HG03175 (cell line): ENCODE measurements at regions not wholly inside any gene's neighbourhood (a gene's known extent, or its start where the extent isn't known, plus 50 kb on each side); places are given as distances from the start of the nearest gene placed in this dataset.
"Not testable (repeated sequence)": the region's sequence is repeated elsewhere in the genome, so short reads cannot be mapped to it uniquely, and the experiment has no call there.

Source experiments
- ATAC-seq: cut with Tn5 transposase; IDR thresholded peaks from one replicate; pipeline ENCODE4 v1.9.1; 2021; ENCODE audit warnings: mild to moderate bottlenecking, moderate library complexity; ENCODE audit not compliant: unreplicated experiment

DNA sequence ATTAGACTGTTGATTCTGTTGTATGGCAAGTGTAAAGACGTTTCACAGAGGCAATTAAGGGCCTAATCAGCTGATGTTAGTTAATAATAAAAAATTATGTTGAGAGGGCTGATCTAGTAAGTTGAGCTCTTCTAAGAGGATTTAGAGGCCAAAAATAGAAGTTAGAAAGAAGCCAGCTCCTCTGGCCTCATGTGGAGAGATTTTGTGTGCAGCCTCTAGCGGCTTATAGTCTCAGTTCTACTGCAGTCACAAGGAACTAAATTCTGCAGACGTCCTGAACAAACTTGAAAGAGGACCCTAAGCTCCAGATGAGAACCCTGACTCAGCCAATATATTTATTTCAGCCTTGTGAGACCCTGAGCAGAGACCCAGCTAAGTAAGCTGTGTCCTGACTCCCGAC lies 498.6 kb downstream of the BTBD3 start:
- no peak for ATAC-seq

DNA sequence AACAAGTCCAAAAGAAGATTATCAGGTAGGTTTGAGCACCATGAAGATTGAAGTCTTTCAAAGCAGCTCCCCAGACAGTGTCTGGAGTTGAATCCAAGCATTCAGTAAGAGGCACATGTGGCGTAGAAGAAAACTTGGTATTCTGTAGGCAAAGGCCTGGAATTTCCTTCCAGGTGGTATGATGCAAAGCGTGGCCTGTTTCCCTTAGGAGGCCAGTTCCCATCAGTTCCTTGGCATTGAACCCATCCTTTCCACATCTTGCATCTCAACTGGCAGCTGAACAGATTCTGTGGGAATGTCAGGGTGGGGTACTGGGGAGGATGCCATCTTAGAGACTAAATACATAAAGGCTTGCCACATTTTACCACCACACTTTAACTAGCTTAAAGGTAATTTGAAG lies 516.0 kb downstream of the BTBD3 start:
- no peak for ATAC-seq

DNA sequence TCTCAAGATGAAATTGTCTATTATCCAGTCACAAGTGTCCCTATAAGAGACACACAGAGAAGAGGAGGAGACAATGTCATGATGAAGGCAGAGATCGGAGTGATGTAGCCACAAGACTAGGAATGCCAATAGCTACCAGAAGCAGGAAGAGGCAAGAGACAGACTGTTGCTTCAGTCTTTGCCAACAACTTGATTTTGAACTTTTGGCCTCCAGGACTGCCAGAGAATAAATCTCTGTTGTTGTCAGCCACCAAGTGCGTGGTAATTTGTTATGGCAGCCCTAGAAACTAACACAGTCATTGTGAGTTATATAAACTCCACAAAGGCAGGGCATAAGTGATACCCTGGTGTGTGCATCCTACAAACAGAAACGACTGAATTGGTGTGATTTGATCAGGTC lies 517.0 kb downstream of the BTBD3 start:
- ATAC-seq, result no peak

DNA sequence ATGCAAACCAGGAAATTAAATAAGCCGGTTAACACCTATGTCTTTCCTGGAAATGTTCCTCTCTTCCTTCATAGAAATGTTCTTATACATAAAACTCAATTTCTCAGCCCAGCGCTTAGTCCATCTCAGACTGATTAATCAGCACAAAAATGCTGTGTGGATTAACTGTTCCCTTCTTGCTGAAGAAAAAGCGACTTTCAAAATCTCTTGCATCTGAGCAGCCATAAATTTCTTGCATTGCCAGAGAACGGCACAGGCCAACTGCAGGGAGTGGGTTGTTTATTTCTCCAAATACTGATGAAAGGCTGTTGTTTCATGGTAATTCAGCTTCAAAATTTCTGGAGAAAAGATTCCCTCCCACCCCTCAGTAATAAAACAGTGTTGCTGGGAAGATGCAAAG lies 517.6 kb downstream of the BTBD3 start:
- ATAC-seq, result no peak

DNA sequence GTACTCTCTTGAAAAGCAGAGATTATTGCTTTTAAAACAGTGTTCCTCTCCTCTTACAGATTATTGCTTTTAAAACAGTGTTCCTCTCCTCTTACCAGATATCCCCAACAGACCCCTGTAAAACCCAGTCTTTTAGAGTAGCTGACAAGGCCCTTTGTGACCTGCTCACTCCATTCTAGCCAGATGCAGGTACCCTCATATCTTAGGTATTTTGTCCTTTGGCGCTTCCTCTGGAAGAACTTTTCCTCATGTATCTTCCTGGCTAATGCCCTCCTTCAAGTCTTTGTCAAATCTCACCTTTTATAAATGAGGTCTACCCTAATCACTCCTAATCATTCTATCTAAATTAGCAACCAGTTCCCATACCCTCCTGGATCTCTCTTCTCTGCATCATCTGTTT lies 536.0 kb downstream of the BTBD3 start:
- ATAC-seq, result no peak

DNA sequence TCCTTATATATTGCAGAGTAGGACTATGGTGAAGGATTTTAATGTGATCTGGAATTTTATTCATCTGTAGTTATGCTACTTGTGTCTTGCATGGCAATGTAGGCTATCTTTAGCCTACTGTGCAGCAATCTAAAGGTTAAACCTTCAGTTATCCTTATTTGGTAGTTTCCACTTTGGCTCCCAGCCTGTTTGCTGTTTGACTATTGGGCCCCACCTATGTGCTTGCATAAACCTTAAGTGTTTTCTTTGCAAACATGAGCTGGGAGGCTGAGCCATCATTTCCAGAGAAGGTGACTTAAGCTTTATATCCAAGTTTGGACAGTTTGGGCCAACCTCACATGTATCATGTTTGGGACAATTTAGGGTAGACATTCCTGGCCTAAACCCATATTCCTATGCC lies 537.5 kb downstream of the BTBD3 start:
- ATAC-seq, result no peak

DNA sequence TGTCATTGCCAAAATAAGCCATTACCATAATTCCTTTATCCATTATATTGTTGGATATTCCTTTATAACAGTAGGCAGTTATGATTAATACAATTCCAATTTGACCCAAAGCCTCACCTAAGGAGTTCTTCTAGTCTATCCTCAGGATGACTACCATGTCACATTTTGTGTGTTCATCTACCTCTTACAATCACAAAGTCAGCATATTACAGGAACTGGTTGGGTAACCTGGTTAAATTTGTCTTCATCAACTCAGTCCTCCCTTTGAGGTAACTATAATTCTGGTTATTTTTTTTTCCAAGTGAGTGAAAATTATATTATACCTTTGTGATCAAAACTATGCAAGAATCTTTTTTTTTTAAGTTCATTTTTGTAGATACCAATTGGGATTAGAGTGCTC lies 540.5 kb downstream of the BTBD3 start:
- ATAC-seq, result no peak

DNA sequence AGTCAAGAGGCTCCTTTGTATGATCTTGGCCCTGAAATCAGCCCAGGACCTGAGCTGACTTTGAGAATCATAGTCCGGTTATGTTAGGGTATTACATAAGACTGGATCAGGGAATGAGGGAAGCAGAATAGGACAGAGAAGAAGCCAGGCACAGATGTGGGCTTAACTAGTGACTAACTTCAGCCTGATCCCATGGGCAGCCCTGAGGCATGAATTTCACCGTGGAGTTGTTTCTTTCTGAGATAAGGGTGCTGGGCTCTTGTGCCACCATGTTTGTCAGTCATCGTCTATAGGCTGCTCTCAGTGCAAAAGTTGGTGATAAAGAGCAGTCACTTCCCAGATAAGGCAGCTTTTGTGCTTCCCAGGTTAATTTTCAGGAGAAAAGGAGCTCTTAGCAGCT lies 544.7 kb upstream of the SPTLC3 start:
- ATAC-seq, result no peak

DNA sequence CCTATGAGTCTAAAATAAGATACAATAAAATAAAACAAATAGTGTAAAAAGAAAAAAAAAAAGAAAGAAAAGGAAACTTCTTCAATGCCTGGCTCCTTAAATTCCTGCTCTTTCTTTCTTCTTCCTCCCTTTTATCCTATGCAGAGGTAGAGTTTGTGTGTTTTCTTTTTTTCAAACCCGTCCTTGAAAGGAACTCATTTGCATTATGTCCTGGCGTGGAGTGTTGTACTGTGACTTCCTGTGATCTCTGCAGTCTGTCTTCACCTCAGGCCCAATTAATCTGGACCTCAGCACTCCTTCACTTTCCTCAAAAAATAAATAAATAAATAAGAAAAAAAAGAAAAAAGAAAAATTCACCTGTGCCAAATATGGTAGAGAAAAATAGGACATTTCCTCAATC lies 541.9 kb upstream of the SPTLC3 start:
- no peak for ATAC-seq

DNA sequence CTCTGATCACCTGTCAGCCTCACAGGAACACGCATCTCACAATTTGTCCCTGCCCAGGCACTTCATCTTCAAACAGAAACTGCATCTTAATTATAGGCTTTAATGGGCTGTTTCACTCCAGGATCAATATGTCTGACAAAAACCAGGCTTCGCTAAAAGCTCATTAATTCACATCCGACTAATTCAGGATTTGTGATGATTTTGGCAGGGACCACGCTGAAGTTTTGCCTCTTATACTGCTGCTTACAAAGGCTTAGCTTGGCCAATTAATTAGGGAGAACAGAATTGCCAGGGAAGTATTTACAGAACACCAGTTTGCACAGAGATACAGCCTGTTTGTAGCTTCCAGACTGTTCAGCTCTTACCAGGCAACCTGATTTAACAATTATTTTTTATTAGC lies 541.0 kb upstream of the SPTLC3 start:
- ATAC-seq, result no peak

DNA sequence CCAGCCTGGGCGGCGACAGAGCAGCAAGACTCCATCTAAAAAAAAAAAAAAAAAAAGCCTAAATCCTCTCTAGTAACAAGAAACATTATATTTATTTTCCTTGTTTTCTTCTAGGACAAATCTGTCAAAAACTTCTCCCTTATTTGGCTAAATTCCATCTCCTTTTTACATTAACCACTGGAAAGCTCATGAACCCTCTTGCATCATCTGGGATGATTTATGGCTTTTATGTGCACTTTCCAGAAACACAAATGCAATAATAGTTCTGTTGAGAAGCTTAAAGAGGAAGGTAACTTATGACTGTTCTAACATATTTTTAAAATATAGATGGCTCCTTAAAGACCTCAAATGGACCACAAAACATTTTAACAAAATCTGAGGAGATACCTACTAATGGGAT lies 526.1 kb upstream of the SPTLC3 start:
- no peak for ATAC-seq

DNA sequence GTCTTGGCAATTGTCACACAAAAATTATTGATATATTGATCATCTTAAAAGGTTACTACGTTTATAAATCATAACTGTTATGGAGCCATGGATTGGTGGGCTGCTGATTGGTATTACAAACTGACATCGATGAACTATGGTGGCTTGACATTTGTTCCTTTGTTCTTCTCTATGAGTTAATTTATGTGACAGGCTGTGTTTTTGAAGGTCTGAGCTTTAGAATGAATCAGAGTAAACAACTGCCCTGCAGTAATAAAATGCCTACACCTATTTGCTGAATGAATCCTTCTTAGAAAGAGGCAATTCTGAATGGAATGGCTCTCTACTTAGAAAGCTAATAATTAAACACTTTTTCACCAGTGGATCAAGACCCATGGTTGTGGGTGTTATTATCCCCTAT lies 506.3 kb upstream of the SPTLC3 start:
- no peak for ATAC-seq

DNA sequence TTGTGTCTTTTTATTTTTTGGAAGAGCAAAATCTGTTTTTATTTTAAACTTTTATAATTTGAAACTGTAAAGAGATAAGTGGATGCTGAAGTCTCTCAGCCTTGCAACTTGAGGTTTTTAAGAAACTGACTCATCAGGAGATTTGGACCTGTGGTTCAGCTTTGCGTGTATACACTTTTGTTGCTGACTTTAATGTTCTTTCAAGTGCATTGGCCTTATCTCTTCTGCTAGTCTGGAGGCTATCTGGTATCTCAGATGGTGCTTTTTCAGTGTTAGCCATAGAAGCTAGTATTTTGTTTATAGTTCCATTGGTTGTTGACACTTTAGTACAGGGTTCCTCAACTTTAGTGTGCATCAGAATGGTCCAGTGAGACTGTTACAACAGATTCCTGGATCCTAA lies 504.0 kb upstream of the SPTLC3 start:
- ATAC-seq, result no peak

DNA sequence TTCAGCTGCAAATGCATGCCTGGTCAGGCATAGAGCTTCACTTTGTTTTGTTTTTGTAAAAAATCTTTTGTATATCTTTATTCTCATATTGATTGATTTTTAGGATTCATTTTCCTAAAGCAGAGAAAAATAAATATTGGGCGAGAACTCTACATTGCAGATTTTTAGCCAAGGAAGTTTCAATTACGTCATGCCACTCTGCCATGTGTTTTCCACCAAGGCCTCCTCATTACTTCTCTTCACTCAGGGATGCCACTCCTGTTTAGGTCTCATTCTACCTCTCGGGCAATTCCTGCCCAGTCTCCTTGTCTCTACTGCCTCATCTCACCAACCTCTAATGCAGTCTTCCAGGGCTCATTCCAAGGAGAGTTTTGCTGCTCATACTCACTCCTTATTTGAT lies 497.3 kb upstream of the SPTLC3 start:
- ATAC-seq, result no peak

DNA sequence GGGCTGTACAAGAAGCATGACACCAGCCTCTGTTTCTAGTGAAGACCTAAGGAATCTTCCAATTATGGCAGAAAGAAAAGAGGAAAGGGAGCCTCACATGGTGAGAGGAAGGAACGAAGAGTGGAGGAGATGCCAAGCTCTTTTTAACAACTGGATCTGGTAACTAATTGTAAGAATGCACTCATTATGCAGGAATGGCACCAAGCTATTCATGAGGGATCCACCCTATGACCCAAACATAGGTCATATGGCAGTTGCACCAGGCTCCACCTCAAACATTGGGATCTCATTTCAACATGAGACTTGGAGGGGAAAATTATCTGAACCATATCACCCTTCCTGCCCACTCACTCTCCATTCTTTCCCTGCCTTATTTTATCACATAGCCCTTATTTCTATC lies 496.0 kb upstream of the SPTLC3 start:
- no peak for ATAC-seq

DNA sequence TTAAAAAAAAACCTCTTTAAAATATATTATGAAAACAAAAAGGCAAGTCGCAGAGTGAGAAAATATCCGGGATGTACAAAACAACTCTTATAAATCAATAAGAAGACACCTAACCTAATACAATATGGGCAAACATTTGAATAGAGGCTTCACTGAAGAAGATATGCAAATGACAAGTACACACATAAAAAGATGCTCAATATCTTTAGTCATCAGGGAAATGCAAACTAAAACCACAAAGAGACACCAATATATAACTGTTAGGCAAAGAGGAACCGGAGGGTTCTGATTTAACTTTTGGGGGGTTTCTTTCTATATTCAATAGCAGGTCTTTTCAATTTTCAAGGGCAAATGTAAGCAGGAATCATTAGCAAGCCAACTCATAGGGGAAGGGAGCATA lies 480.7 kb upstream of the SPTLC3 start:
- no peak for ATAC-seq

DNA sequence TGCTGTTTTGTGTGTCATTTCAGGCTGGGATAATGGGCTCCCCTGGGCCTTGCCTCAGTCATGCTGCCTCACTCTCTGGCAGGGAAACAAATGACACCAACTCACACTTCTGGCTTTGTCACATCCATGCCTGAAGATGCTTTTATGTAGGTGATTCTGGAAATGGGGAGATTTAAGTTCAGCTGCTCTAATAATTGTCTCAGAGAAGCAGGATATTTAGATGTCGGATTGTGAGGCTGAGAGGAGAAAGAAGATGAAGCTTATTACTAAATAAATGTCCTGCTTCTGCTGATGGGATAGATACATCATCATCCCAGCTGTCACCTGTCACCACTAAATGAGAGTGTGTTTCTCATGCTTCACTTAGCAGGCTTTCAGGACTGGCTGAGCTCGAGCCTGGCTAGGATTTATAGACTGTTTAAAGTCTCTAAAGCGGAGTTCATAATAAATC lies 480.2 kb upstream of the SPTLC3 start:
- no peak for ATAC-seq

DNA sequence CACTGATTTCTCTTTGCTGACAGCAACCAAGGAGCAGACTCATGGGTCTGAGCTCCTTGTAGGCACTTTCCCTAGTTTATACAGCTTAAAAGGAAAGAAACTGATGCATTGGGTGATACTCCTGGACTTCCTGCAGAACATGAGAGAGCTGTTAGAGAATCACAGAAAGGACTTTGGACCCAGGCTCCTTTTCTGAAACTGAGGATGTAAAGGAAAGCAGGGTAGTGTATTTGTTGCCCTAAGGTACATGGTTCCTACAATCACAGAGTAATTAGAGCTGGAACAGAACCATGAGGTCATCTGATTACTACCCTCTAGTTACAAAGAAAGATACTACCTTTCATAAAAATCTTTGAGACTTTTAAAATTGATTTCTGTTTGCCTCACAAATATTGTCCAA lies 477.1 kb upstream of the SPTLC3 start:
- ATAC-seq, result no peak

DNA sequence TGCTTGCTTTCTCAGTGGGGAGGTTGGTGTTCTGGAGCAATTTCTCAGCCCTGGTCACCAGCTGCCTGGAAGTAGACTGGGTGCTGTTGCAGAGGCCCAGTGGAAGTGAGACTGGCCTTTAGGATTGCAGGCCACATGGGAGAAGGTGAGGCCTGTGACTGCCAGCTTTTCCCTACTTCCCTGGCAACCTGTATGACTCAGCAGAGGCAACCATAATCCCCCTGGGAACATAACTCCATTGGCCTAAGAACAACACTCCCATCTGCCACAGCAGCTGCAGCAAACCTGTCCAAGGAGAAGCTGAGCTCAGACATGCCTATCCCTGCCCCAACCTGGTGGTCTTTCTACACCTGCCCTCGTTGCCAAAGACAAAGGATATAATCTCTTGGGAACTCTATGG lies 473.5 kb upstream of the SPTLC3 start:
- no peak for ATAC-seq

DNA sequence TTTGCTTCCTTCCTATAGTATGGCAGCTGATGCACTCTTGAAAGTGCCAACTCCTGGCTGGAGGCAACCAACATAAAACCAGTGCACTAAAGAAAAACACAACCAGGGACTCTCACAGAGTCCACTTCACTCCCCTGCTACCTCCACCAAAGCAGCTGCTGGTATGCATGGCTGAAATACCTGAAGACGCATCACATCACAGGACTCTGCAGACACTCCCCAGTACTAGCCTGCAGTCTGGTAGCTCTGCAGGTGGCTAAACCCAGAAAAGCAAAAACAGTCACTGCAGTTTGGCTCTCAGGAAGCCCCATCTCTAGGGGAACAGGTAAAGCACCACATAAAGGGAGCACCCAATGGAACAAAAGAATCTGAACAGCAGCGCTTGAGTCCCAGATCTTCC lies 473.0 kb upstream of the SPTLC3 start:
- ATAC-seq, result no peak

DNA sequence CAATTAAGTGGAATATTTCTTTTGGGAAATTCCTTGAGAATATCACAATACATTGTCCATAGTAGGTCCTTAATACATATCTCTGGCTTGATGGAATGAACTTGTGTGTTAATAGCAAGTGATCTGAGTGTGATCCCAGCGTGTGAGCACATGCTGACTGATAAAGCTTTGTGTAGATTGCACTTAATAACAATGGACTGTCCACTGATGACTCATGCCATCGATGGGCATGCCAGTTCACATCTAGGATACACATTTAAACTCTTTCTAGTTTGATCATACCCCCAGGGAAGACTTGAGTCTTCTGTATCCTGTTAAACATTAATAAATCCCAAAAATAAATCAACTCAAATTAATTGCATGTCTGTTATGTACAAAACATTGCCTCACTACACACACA lies 454.3 kb upstream of the SPTLC3 start:
- no peak for ATAC-seq

DNA sequence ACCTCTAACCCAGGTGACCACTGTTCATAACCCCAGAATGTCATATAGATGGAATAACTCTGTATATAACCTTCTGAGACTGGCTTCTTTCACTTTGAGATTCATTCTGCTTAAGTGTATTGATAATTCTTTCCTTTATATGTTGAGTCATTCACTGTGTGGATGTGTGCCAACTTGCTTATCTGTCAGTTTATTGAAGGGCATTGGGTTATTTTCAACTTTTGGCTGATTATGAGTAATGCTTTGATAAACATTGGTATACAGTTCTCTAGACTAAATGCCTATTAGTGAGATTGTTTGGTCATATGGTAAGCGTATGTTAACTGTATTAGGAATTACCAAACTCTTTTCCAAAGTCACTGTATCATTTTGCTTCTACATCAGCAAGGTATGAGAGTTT lies 453.4 kb upstream of the SPTLC3 start:
- ATAC-seq, result no peak

DNA sequence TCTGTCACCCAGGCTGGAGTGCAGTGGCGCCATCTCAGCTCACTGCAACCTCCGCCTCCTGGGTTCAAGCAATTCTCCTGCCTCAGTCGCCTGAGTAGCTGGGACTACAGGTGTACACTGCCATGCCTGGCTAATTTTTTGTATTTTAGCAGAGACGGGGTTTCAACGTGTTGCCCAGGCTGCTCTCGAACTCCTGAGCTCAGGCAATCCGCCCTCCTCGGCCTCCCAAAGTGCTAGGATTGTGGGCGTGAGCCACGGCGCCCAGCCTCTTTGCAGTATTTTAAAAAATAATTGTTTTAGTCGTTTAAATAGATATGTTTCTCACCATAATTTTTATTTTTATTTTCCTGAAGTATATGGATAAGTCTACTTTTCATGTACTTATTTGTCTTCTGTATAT lies 452.9 kb upstream of the SPTLC3 start:
- not testable (repeated sequence) for ATAC-seq

DNA sequence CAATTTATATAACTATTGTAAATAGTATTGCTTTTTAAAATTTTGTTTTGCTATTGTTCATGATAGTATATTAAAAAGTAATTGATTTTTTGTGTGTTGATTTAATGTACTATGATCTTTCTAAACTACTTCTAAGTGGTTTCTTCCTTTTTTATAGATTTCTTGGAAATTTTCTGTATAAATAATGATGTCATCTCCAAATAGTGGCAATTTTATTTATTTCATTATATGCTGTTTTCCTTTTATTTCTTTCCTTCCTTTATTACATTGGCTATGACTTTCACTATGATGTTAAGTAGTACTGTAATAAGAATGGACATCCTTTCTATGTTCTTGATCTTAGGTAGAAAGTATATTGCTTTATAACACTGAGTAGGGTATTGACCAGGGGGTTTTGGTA lies 451.5 kb upstream of the SPTLC3 start:
- ATAC-seq, result no peak
